ENCODE measurements at regions not wholly inside any gene's neighbourhood (a gene's known extent, or its start where the extent isn't known, plus 50 kb on each side); places are given as distances from the start of the nearest gene placed in this dataset.

DNA sequence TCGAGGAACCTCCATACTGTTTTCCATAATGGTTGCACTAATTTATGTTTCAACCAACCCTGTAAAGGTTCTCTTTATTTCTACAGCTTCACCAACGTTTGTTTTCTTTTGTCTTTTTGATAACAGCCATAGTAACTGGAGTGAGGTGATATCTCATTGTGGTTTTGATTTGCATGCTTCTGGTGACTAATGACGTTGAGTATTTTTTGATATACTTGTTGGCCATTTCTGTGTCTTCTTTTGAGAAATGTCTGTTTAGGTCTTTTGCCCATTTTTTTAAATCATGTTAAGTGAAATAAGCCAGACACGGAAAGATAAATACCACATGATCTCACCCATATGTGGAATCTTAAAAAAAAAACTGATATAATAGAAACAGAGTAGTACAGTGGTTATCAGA lies 74.8 kb upstream of the SMIM21 start:
- TF ChIP-seq, protein P1, sequence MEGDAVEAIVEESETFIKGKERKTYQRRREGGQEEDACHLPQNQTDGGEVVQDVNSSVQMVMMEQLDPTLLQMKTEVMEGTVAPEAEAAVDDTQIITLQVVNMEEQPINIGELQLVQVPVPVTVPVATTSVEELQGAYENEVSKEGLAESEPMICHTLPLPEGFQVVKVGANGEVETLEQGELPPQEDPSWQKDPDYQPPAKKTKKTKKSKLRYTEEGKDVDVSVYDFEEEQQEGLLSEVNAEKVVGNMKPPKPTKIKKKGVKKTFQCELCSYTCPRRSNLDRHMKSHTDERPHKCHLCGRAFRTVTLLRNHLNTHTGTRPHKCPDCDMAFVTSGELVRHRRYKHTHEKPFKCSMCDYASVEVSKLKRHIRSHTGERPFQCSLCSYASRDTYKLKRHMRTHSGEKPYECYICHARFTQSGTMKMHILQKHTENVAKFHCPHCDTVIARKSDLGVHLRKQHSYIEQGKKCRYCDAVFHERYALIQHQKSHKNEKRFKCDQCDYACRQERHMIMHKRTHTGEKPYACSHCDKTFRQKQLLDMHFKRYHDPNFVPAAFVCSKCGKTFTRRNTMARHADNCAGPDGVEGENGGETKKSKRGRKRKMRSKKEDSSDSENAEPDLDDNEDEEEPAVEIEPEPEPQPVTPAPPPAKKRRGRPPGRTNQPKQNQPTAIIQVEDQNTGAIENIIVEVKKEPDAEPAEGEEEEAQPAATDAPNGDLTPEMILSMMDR (IDR thresholded peaks at IDR 0.05; ENCODE audit: low read depth, low read length) = no peak
- no peak overlapping the region for H3K4me3 ChIP-seq (ENCODE audit: low read depth, low read length)

DNA sequence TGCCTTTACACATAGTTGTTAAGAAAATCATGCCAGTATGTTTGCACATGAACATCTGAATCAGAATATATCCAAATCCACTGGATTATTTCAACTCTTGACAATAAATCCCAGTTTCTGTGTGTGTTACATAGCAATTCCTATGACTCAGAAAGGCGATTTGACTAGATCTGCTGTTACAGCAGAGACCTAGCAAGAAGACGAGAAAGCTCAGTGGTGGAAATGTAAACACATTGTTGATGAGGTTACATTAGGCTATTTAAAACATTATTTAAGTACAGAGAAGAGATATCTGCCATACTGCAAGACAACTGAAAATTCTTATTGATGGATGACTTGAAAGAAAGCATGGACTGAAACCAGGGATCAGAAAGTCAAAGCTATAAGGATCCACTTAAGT lies 73.0 kb upstream of the SMIM21 start:
- no peak overlapping the region for H3K4me3 ChIP-seq (ENCODE audit: low read depth, low read length)
- TF ChIP-seq, protein P1 (IDR thresholded peaks at IDR 0.05; ENCODE audit: low read depth, low read length) = no peak

DNA sequence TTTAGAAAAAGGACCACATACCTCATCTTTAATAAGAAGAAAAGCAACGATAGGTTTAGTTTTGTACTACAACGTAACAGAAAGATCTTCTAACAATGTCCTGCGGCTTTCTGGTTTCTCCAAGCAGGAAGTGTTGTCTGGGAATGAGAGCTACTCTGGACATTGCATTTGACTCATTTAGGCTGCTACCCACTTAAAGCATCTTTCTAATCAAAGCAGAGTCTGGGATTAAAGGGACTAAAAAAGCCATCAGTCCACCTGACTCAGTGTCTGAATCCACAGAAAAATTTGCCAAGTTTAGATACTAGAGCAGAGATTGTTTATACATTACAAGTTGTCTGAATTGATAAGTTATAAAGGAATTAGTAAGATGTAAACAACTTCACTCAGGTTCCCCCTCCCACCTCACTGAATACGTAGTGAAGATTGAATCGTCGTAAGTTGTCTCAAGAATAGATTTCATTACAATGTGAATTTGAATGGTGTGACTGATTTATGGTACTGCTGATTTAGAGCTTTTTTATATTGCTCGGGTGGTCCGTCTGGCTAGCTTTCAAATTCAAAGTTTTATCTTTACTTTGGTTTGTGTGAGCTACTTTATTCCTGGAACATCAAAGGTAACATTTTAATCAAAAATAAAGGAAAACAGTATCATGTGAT lies 70.2 kb upstream of the SMIM21 start:
- TF ChIP-seq, protein P1 (IDR thresholded peaks at IDR 0.05; ENCODE audit: low read depth, low read length) = no peak
- H3K4me3 ChIP-seq (ENCODE audit: low read depth, low read length) = no peak overlapping the region

DNA sequence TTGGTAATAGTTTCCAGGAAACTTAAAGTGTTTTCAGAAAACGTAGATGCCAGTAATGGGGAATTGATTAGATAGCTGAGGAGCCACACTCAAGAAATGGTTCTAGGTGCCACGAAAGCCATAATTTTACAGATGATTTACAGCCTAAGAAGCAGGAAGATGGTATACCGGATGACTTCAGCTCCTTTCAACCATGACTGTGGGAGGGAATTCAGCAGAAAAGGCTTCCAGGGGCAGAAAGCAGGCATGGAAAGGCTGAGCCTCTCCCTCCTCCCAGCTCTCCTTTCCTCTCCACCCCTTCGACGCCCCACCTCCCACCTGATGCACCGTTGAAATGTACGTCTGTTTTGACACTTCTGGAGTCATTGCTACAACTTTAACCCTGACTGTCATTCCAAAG lies 68.6 kb upstream of the SMIM21 start:
- TF ChIP-seq, protein P1 (IDR thresholded peaks at IDR 0.05; ENCODE audit: low read depth, low read length) = no peak
- H3K4me3 ChIP-seq (ENCODE audit: low read depth, low read length) = no peak overlapping the region

DNA sequence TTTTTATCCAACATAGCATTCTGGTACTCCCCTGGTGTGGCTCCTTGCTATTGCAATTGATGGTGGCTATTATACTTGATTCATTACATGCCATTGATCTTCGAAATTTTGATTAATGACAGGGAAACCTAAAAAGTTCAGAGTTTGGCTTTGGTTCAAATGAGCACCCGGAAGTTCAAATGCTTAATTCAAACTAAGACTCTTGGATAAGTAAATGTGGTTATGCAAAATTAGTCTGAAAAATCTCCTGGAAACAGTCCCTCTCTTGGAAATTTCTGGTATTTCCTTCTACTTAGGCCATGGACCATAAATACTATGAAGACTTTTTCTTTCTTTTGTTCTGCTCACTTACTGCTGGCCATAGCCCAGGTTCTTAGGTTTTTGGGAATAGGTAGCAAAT lies 65.3 kb upstream of the SMIM21 start:
- no peak overlapping the region for H3K4me3 ChIP-seq (ENCODE audit: low read depth, low read length)
- TF ChIP-seq, protein P1 (IDR thresholded peaks at IDR 0.05; ENCODE audit: low read depth, low read length) = no peak

DNA sequence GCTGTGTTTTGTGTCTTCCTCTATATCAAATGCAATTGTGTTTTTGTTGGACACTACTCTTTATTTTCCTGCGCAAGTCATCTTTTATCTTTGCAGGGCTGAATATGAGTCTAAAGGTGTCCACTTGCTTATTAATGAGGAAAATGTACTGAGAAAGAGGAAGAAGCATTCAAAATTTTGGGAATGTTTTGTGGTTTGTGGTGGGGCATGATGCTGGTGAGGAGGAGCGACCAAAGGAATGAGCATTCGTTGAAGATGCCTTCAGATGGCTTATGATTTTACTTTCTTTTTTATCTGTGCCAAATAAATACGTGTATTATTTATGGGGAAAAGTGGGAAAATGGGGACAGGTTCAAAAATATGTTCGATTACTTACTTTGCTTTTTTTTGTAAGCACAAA lies 63.9 kb upstream of the SMIM21 start:
- no peak overlapping the region for H3K4me3 ChIP-seq (ENCODE audit: low read depth, low read length)
- TF ChIP-seq, protein P1 (IDR thresholded peaks at IDR 0.05; ENCODE audit: low read depth, low read length) = no peak

DNA sequence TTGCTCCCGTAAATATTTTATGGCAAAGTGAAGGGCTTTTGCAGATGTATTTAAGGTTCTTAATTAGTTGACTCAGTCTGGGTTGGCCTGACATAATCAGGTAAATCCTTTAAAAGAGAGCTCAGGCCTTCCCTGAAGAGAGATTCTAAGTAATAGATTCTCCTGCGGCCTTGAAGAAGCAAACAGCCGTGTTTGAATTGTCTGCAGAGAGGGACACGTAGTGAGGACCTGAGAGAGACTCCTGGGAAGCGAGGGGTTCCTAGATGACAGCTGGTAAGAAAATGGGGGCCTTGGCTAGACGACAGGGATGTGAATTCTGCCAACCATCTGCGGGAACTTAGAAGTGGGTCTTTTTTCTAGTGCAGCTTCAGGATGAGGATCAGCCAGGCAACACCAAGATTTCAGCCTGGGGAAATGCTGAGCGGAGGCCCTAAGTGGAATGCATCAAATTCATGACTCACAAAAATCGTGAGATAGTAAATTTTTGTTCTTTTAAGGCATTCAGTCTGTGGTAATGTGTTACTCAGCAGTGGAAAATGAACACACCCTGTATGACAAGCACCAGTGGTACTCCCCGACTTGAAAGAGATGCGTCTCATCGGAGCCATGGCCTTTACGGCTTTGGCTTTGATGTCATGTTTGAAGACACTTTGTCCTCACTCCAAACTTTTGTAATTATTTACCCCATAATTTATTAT lies 62.1 kb upstream of the SMIM21 start:
- no peak overlapping the region; the same call in 1 of the 2 replicates for H3K4me3 ChIP-seq (ENCODE audit: low read depth, low read length)
- TF ChIP-seq, protein P1 (IDR thresholded peaks at IDR 0.05; ENCODE audit: low read depth, low read length) = no peak
